A673 (cell line): ENCODE measurements at regions not wholly inside any gene's neighbourhood (a gene's known extent, or its start where the extent isn't known, plus 50 kb on each side); places are given as distances from the start of the nearest gene placed in this dataset.

Source experiments
- CTCF ChIP-seq: fragments of 300-800, 200-600 bp; sonication (generic); conservative IDR thresholded peaks from 2 replicates; pipeline ENCODE4 v1.5.1; 2017; ENCODE audit warnings: low read depth, mild to moderate bottlenecking, antibody characterized with exemption, low read length, moderate library complexity, mixed read lengths
- EZH2 ChIP-seq: fragments of 200-600 bp; sonication (generic); IDR thresholded peaks from 2 replicates; pipeline ENCODE4 v1.6.1; 2017; ENCODE audit warnings: borderline replicate concordance, low read depth, mild to moderate bottlenecking, mixed read lengths, antibody characterized with exemption, low read length; ENCODE audit not compliant: poor library complexity, severe bottlenecking

GRCh38 chr2:59566739-59567138 lies 986.7 kb downstream of the BCL11A start:
- no peak for TF ChIP-seq CTCF
- TF ChIP-seq EZH2 = no peak
